MCF 10A (cell line): ENCODE measurements at regions not wholly inside any gene's neighbourhood (a gene's known extent, or its start where the extent isn't known, plus 50 kb on each side); places are given as distances from the start of the nearest gene placed in this dataset.

ENCODE experiments used
- BruUV-seq: library from RNA; stranded (reverse); fragments of 400-500 nt; replicated peaks from 2 replicates; lab custom pipeline; 2021; lab: Mats Ljungman, UMichigan
- CTCF ChIA-PET: fragments of 300-600 bp; sonication (Branson Sonifier 250); formaldehyde crosslinking; extraction: SDS; loops from one replicate; lab custom pipeline; 2021; ENCODE audit warnings: antibody characterized with exemption, inconsistent platforms; lab: Yijun Ruan, JAX
- POLR2A ChIA-PET: fragments of 300-600, 350-650 bp; sonication (Branson Sonifier 250); formaldehyde crosslinking; extraction: SDS; loops from one replicate; lab custom pipeline; 2020; ENCODE audit warnings: antibody characterized with exemption, inconsistent platforms; lab: Yijun Ruan, JAX
- DNase-seq: peaks from one replicate; pipeline ENCODE4 v3.0.0-alpha.2; 2018; ENCODE audit not compliant: unreplicated experiment
- H3K27ac Mint-ChIP-seq: one replicate; pipeline ENCODE4 v1.8.0; 2022; ENCODE audit warnings: mild to moderate bottlenecking, low read depth, mixed read lengths; ENCODE audit not compliant: unreplicated experiment
- H3K27me3 Mint-ChIP-seq: one replicate; pipeline ENCODE4 v1.8.0; 2022; ENCODE audit warnings: mixed read lengths; ENCODE audit not compliant: insufficient read depth, unreplicated experiment
- H3K36me3 Mint-ChIP-seq: one replicate; pipeline ENCODE4 v1.8.0; 2022; ENCODE audit warnings: mild to moderate bottlenecking, moderate library complexity, mixed read lengths; ENCODE audit not compliant: insufficient read depth, unreplicated experiment
- H3K4me1 Mint-ChIP-seq: one replicate; pipeline ENCODE4 v1.8.0; 2022; ENCODE audit warnings: mixed read lengths; ENCODE audit not compliant: insufficient read depth, unreplicated experiment
- H3K4me3 Mint-ChIP-seq: one replicate; pipeline ENCODE4 v1.8.0; 2022; ENCODE audit warnings: mild to moderate bottlenecking, moderate library complexity, mixed read lengths; ENCODE audit not compliant: unreplicated experiment
- H3K9me3 Mint-ChIP-seq: one replicate; pipeline ENCODE4 v1.8.0; 2022; ENCODE audit warnings: mixed read lengths; ENCODE audit not compliant: unreplicated experiment
- CTCF ChIP-seq: fragments of 200-600 bp; IDR thresholded peaks from one replicate; pipeline ENCODE4 v1.8.0; 2022; ENCODE audit warnings: antibody characterized with exemption, mild to moderate bottlenecking; ENCODE audit not compliant: unreplicated experiment
- intact Hi-C: fragments of 100-400 bp; cut with micrococcal nuclease; formaldehyde crosslinking; loops from 2 replicates; pipeline ENCODE4 v1.14.1; 2022

- TF ChIP-seq CTCF = no peak
- POLR2A ChIA-PET = no interaction called here
- no peak for DNase-seq
Observed at GRCh38 chr12:113555226-113555625, 83.6 kb upstream of the LHX5 start.

GRCh38 chr12:113552760-113553159 lies 81.1 kb upstream of the LHX5 start:
- intact Hi-C loops = no loop called here
- H3K9me3 Mint-ChIP-seq = peaks cover 6% of the 10 kb centered on the region
- TF ChIP-seq CTCF = no peak

More at GRCh38 chr12:113555226-113555625, 83.6 kb upstream of the LHX5 start:
- Mint-ChIP-seq H3K9me3 (peaks cover 6% of the 10 kb centered on the region), H3K27me3 (no peaks in the 10 kb centered on the region), H3K27ac (no peak overlapping the region), H3K4me1 (no peaks in the 10 kb centered on the region), H3K4me3 (no peak overlapping the region), H3K36me3 (no peaks in the 10 kb centered on the region)
- intact Hi-C loops = no loop called here
- CTCF ChIA-PET = interaction anchor here (0.7 kb wide), 1 partner anchor 18 kb away, joined by 3 read pairs; no protein-coding TSS in a partner anchor
- no TSS peak for BruUV-seq

GRCh38 chr12:113551563-113551962 lies 79.9 kb upstream of the LHX5 start:
- POLR2A ChIA-PET = interaction anchor here (1.1 kb wide), 1 partner anchor 9 kb away, joined by 4 read pairs; no protein-coding TSS in a partner anchor
- H3K27ac Mint-ChIP-seq = no peak overlapping the region
- CTCF ChIA-PET = interaction anchor here (0.6 kb wide), 1 partner anchor 876 kb away, joined by 3 read pairs; no protein-coding TSS in a partner anchor

More at GRCh38 chr12:113552760-113553159, 81.1 kb upstream of the LHX5 start:
- Mint-ChIP-seq H3K4me1 (no peaks in the 10 kb centered on the region), H3K36me3 (no peaks in the 10 kb centered on the region), H3K27ac (no peak overlapping the region), H3K27me3 (peaks cover 1% of the 10 kb centered on the region), H3K4me3 (no peak overlapping the region)
- no TSS peak for BruUV-seq
- ChIA-PET CTCF (no interaction called here), POLR2A (no interaction called here)
- DNase-seq = no peak

GRCh38 chr12:113548467-113548866 lies 76.8 kb upstream of the LHX5 start:
- Mint-ChIP-seq H3K27ac (no peak overlapping the region), H3K4me1 (no peaks in the 10 kb centered on the region), H3K4me3 (no peak overlapping the region), H3K36me3 (no peaks in the 10 kb centered on the region), H3K9me3 (peaks cover 6% of the 10 kb centered on the region), H3K27me3 (peaks cover 22% of the 10 kb centered on the region)
- no TSS peak for BruUV-seq
- intact Hi-C loops = no loop called here
- ChIA-PET CTCF (interaction anchor here (0.6 kb wide), 1 partner anchor 255 kb away, joined by 3 read pairs; no protein-coding TSS in a partner anchor), POLR2A (no interaction called here)
- DNase-seq = no peak
- no peak for TF ChIP-seq CTCF

More at GRCh38 chr12:113551563-113551962, 79.9 kb upstream of the LHX5 start:
- Mint-ChIP-seq H3K36me3 (no peaks in the 10 kb centered on the region), H3K27me3 (peaks cover 13% of the 10 kb centered on the region), H3K4me3 (no peak overlapping the region), H3K4me1 (no peaks in the 10 kb centered on the region), H3K9me3 (peaks cover 6% of the 10 kb centered on the region)
- DNase-seq = no peak
- intact Hi-C loops = no loop called here
- no peak for TF ChIP-seq CTCF
- no TSS peak for BruUV-seq
